ENCODE measurements at regions not wholly inside any gene's neighbourhood (a gene's known extent, or its start where the extent isn't known, plus 50 kb on each side); places are given as distances from the start of the nearest gene placed in this dataset.
"Not testable (repeated sequence)": the region's sequence is repeated elsewhere in the genome, so short reads cannot be mapped to it uniquely, and the experiment has no call there.

GRCh38 chr17:33871720-33872540 lies 383.2 kb upstream of the CCL2 start:
- ATAC-seq = no peak
- DNase-seq = no peak
- peaks cover 30% of the 10 kb centered on the region for H3K27me3 Mint-ChIP-seq
- H3K27ac Mint-ChIP-seq = no peak overlapping the region
- no peak overlapping the region for H3K4me3 Mint-ChIP-seq
- no peaks in the 10 kb centered on the region for H3K4me1 Mint-ChIP-seq
- no peaks in the 10 kb centered on the region for H3K9me3 Mint-ChIP-seq

GRCh38 chr17:33873201-33873617 lies 381.9 kb upstream of the CCL2 start:
- Mint-ChIP-seq H3K27me3 (peaks cover 34% of the 10 kb centered on the region), H3K4me3 (no peak overlapping the region), H3K9me3 (no peaks in the 10 kb centered on the region), H3K4me1 (no peaks in the 10 kb centered on the region), H3K27ac (no peak overlapping the region)
- no peak for DNase-seq
- no peak for ATAC-seq

GRCh38 chr17:33874617-33875060 lies 380.4 kb upstream of the CCL2 start:
- no peak for ATAC-seq
- Mint-ChIP-seq H3K27ac (no peak overlapping the region), H3K27me3 (peaks cover 34% of the 10 kb centered on the region), H3K9me3 (no peaks in the 10 kb centered on the region), H3K4me3 (no peak overlapping the region), H3K4me1 (no peaks in the 10 kb centered on the region)
- no peak for DNase-seq

- no peak for ATAC-seq
- H3K9me3 Mint-ChIP-seq = peaks cover 0 to 4% of the 10 kb centered on the region in 2 donors
- DNase-seq = no peak
- H3K27ac Mint-ChIP-seq = no peak overlapping the region
- no peaks in the 10 kb centered on the region for H3K4me1 Mint-ChIP-seq
- H3K27me3 Mint-ChIP-seq = peaks cover 31% of the 10 kb centered on the region
- H3K4me3 Mint-ChIP-seq = no peak overlapping the region
These were observed 379.1 kb upstream of the CCL2 start for GRCh38 chr17:33875973-33876372.

GRCh38 chr17:33882273-33882672 lies 372.8 kb upstream of the CCL2 start:
- not testable (repeated sequence) for H3K27ac Mint-ChIP-seq, H3K27me3 Mint-ChIP-seq, DNase-seq, H3K4me3 Mint-ChIP-seq, H3K9me3 Mint-ChIP-seq, H3K4me1 Mint-ChIP-seq, ATAC-seq

- peaks cover 12% of the 10 kb centered on the region for H3K27me3 Mint-ChIP-seq
- not testable (repeated sequence) for H3K27ac Mint-ChIP-seq, ATAC-seq, H3K9me3 Mint-ChIP-seq, DNase-seq, H3K4me3 Mint-ChIP-seq, H3K4me1 Mint-ChIP-seq
These were observed 372.4 kb upstream of the CCL2 start for GRCh38 chr17:33882677-33883076.

GRCh38 chr17:33888455-33888854 lies 366.6 kb upstream of the CCL2 start:
- Mint-ChIP-seq H3K27me3 (peaks cover 23% of the 10 kb centered on the region), H3K9me3 (peaks cover 0 to 5% of the 10 kb centered on the region in 2 donors), H3K27ac (no peak overlapping the region), H3K4me3 (no peak overlapping the region), H3K4me1 (no peaks in the 10 kb centered on the region)
- DNase-seq = no peak
- ATAC-seq = no peak

- DNase-seq (no peak), ATAC-seq (no peak)
- Mint-ChIP-seq H3K4me3 (no peak overlapping the region), H3K4me1 (no peaks in the 10 kb centered on the region), H3K9me3 (no peaks in the 10 kb centered on the region), H3K27me3 (peaks cover 23% of the 10 kb centered on the region), H3K27ac (no peak overlapping the region)
These were observed 366.0 kb upstream of the CCL2 start for GRCh38 chr17:33889040-33889439.

GRCh38 chr17:33889766-33890165 lies 365.3 kb upstream of the CCL2 start:
- Mint-ChIP-seq H3K9me3 (no peaks in the 10 kb centered on the region), H3K4me3 (no peak overlapping the region)

GRCh38 chr17:33892717-33893591 lies 362.1 kb upstream of the CCL2 start:
- H3K9me3 Mint-ChIP-seq = no peaks in the 10 kb centered on the region
- H3K4me1 Mint-ChIP-seq = no peaks in the 10 kb centered on the region
- H3K4me3 Mint-ChIP-seq = no peak overlapping the region
- H3K27ac Mint-ChIP-seq = no peak overlapping the region
- no peak for ATAC-seq
- no peak for DNase-seq
- H3K27me3 Mint-ChIP-seq = peaks cover 16% of the 10 kb centered on the region

More at GRCh38 chr17:33889766-33890165, 365.3 kb upstream of the CCL2 start:
- Mint-ChIP-seq H3K27ac (no peak overlapping the region), H3K4me1 (no peaks in the 10 kb centered on the region), H3K27me3 (peaks cover 23% of the 10 kb centered on the region)
- no peak for ATAC-seq
- no peak for DNase-seq

GRCh38 chr17:33895491-33895890 lies 359.6 kb upstream of the CCL2 start:
- no peaks in the 10 kb centered on the region for H3K9me3 Mint-ChIP-seq
- H3K4me1 Mint-ChIP-seq = no peaks in the 10 kb centered on the region
- no peak overlapping the region for H3K27ac Mint-ChIP-seq
- ATAC-seq (no peak), DNase-seq (no peak)
- H3K4me3 Mint-ChIP-seq = no peak overlapping the region
- peaks cover 8% of the 10 kb centered on the region for H3K27me3 Mint-ChIP-seq

- Mint-ChIP-seq H3K9me3 (no peaks in the 10 kb centered on the region), H3K4me3 (no peak overlapping the region), H3K4me1 (no peaks in the 10 kb centered on the region), H3K27ac (no peak overlapping the region), H3K27me3 (peaks cover 15% of the 10 kb centered on the region)
- DNase-seq (no peak), ATAC-seq (no peak)
These were observed 358.8 kb upstream of the CCL2 start for GRCh38 chr17:33896263-33896662.

- Mint-ChIP-seq H3K27me3 (peaks cover 30% of the 10 kb centered on the region), H3K27ac (no peak overlapping the region), H3K4me3 (no peak overlapping the region), H3K4me1 (no peaks in the 10 kb centered on the region), H3K9me3 (no peaks in the 10 kb centered on the region)
- no peak for ATAC-seq
- DNase-seq = no peak
These were observed 354.0 kb upstream of the CCL2 start for GRCh38 chr17:33901085-33901484.

- no peak for DNase-seq
These were observed 352.1 kb upstream of the CCL2 start for GRCh38 chr17:33902901-33903449.

GRCh38 chr17:33904476-33904875 lies 350.6 kb upstream of the CCL2 start:
- no peak overlapping the region for H3K27ac Mint-ChIP-seq
- H3K4me3 Mint-ChIP-seq = no peak overlapping the region
- peaks cover 0 to 5% of the 10 kb centered on the region in 2 donors for H3K9me3 Mint-ChIP-seq
- no peak for ATAC-seq
- peaks cover 37% of the 10 kb centered on the region for H3K27me3 Mint-ChIP-seq
- DNase-seq = no peak
- no peaks in the 10 kb centered on the region for H3K4me1 Mint-ChIP-seq

More at GRCh38 chr17:33902901-33903449, 352.1 kb upstream of the CCL2 start:
- Mint-ChIP-seq H3K27ac (peak overlapping the region in 1 of 2 donors; percentile 5), H3K9me3 (peaks cover 0 to 5% of the 10 kb centered on the region in 2 donors), H3K27me3 (peaks cover 22% of the 10 kb centered on the region), H3K4me3 (no peak overlapping the region), H3K4me1 (no peaks in the 10 kb centered on the region)
- ATAC-seq = no peak
